Neural crest cell (in vitro differentiated cells): ENCODE measurements at regions not wholly inside any gene's neighbourhood (a gene's known extent, or its start where the extent isn't known, plus 50 kb on each side); places are given as distances from the start of the nearest gene placed in this dataset.
A peak's percentile ranks its signal among the peaks of the same experiment; 100 is the strongest.
"Not testable (repeated sequence)": the region's sequence is repeated elsewhere in the genome, so short reads cannot be mapped to it uniquely, and the experiment has no call there.

Experiments
- DNase-seq: peaks from one replicate; pipeline ENCODE4 v3.0.0; 2021; ENCODE audit warnings: low read depth, mixed read lengths, low spot score
- H3K27ac Mint-ChIP-seq: one replicate; pipeline ENCODE4 v1.8.0; 2021; ENCODE audit warnings: mild to moderate bottlenecking, mixed read lengths; ENCODE audit not compliant: unreplicated experiment
- H3K27me3 Mint-ChIP-seq: 2 replicates; pipeline ENCODE4 v1.8.0; 2021; ENCODE audit warnings: low read depth, mild to moderate bottlenecking, mixed read lengths
- H3K36me3 Mint-ChIP-seq: 2 replicates; pipeline ENCODE4 v1.8.0; 2021; ENCODE audit warnings: low read depth, mild to moderate bottlenecking, mixed read lengths
- H3K4me1 Mint-ChIP-seq: 2 replicates; pipeline ENCODE4 v1.8.0; 2021; ENCODE audit warnings: mixed read lengths
- H3K4me3 Mint-ChIP-seq: one replicate; pipeline ENCODE4 v1.8.0; 2021; ENCODE audit warnings: mild to moderate bottlenecking, mixed read lengths
- H3K9me3 Mint-ChIP-seq: 2 replicates; pipeline ENCODE4 v1.8.0; 2021; ENCODE audit warnings: mixed read lengths
- CTCF ChIP-seq: fragments of 200-600 bp; sonication (generic); conservative IDR thresholded peaks from 2 replicates; pipeline ENCODE4 v1.5.0; 2021; ENCODE audit warnings: antibody characterized with exemption, mild to moderate bottlenecking

- Mint-ChIP-seq H3K4me1 (no peaks in the 10 kb centered on the region), H3K36me3 (no peaks in the 10 kb centered on the region), H3K27me3 (no peaks in the 10 kb centered on the region), H3K27ac (no peak overlapping the region), H3K9me3 (no peaks in the 10 kb centered on the region), H3K4me3 (no peak overlapping the region)
- DNase-seq, result no peak
- no peak for TF ChIP-seq CTCF
These were observed 98.0 kb upstream of the C1orf174 start for GRCh38 chr1:3998086-3998485.

- not testable (repeated sequence) for H3K36me3 Mint-ChIP-seq, H3K4me3 Mint-ChIP-seq, DNase-seq, H3K9me3 Mint-ChIP-seq, H3K27ac Mint-ChIP-seq, H3K27me3 Mint-ChIP-seq, H3K4me1 Mint-ChIP-seq
These were observed 99.4 kb upstream of the C1orf174 start for GRCh38 chr1:3999514-3999913.

- no peak for DNase-seq
- H3K4me1 Mint-ChIP-seq, result no peaks in the 10 kb centered on the region
- no peak overlapping the region for H3K27ac Mint-ChIP-seq
- no peak overlapping the region for H3K4me3 Mint-ChIP-seq
- H3K36me3 Mint-ChIP-seq, result no peaks in the 10 kb centered on the region
- TF ChIP-seq CTCF, result no peak
- H3K27me3 Mint-ChIP-seq, result no peaks in the 10 kb centered on the region
- H3K9me3 Mint-ChIP-seq, result no peaks in the 10 kb centered on the region
These were observed 100.1 kb upstream of the C1orf174 start for GRCh38 chr1:3999941-4000735.

- H3K4me3 Mint-ChIP-seq, result no peak overlapping the region
- no peaks in the 10 kb centered on the region for H3K4me1 Mint-ChIP-seq
- H3K36me3 Mint-ChIP-seq, result no peaks in the 10 kb centered on the region
- no peaks in the 10 kb centered on the region for H3K9me3 Mint-ChIP-seq
- no peak for DNase-seq
- no peak for TF ChIP-seq CTCF
- H3K27me3 Mint-ChIP-seq, result no peaks in the 10 kb centered on the region
- H3K27ac Mint-ChIP-seq, result no peak overlapping the region
These were observed 100.8 kb upstream of the C1orf174 start for GRCh38 chr1:4000811-4001251.

GRCh38 chr1:4001461-4001860, 101.4 kb upstream of the C1orf174 start:
- Mint-ChIP-seq H3K4me1 (no peaks in the 10 kb centered on the region), H3K27me3 (no peaks in the 10 kb centered on the region), H3K27ac (peak overlapping the region; percentile 50), H3K4me3 (no peak overlapping the region), H3K9me3 (no peaks in the 10 kb centered on the region), H3K36me3 (no peaks in the 10 kb centered on the region)
- no peak for DNase-seq
- TF ChIP-seq CTCF, result no peak

- DNase-seq, result no peak
- Mint-ChIP-seq H3K36me3 (no peaks in the 10 kb centered on the region), H3K9me3 (no peaks in the 10 kb centered on the region)
These were observed 102.0 kb upstream of the C1orf174 start for GRCh38 chr1:4002061-4002521.

More at GRCh38 chr1:4002061-4002521, 102.0 kb upstream of the C1orf174 start:
- Mint-ChIP-seq H3K27ac (no peak overlapping the region), H3K27me3 (no peaks in the 10 kb centered on the region), H3K4me3 (no peak overlapping the region), H3K4me1 (no peaks in the 10 kb centered on the region)
- TF ChIP-seq CTCF, result no peak
